GM21390 (cell line): ENCODE measurements at regions not wholly inside any gene's neighbourhood (a gene's known extent, or its start where the extent isn't known, plus 50 kb on each side); places are given as distances from the start of the nearest gene placed in this dataset.

Experiments used
- ATAC-seq: cut with Tn5 transposase; IDR thresholded peaks from one replicate; pipeline ENCODE4 v1.9.1; 2021; ENCODE audit not compliant: unreplicated experiment

DNA sequence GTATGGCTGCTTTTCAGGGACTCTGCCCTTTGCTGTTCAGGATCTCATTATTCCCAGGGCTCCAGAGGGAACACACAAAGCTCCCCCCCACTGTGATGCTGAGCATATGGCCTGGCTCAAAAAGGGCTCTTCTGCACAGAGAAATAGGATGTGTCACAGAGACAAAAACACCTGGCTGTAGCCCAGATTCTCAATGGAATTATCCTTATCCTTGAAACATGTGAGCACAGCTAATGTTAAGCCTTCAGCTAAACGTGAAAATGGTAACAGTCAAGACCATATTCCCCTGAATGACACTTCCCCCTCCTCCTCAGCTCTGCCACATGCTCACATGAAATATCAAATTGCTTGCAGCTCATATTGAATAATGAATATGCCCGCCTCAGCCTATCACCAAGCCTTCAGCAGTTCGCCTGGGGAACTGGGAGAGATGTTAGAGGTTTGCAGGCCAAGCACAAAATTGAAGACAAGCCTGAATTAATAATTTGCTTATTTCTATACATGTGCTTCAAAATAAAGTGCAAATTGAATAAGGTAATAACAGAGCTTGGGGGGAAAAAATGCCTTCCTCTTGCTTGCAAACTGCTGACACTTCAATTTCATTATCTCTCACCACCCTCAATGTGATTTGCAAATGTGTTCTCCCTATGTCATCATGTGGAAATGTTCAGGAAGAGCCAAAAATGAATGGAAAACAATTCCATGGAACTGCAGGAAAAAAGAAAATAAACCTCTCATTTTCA lies 181.0 kb upstream of the HNRNPA3 start:
- no peak for ATAC-seq

- ATAC-seq = no peak
Observed at GRCh38 chr2:177036747-177037146, 175.8 kb upstream of the HNRNPA3 start.

DNA sequence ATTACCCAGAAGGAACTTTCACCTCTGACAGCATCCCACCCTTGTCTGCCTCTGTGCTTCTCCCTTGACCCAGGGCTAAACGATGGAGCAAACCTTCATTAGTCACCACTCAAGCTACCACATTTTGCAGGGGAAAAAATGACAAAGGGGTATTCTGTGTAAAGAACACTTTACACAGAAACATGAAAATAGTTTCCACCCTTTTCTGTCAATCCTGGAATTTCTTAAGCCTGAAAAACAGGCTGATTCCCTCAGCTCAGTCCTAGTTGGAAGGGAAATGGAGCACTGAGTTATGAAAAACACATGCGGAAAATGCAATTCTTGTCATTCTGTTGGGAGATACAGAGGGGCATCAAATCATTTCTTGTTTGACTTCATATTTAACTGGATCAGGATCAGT lies 175.0 kb upstream of the HNRNPA3 start:
- ATAC-seq = no peak

DNA sequence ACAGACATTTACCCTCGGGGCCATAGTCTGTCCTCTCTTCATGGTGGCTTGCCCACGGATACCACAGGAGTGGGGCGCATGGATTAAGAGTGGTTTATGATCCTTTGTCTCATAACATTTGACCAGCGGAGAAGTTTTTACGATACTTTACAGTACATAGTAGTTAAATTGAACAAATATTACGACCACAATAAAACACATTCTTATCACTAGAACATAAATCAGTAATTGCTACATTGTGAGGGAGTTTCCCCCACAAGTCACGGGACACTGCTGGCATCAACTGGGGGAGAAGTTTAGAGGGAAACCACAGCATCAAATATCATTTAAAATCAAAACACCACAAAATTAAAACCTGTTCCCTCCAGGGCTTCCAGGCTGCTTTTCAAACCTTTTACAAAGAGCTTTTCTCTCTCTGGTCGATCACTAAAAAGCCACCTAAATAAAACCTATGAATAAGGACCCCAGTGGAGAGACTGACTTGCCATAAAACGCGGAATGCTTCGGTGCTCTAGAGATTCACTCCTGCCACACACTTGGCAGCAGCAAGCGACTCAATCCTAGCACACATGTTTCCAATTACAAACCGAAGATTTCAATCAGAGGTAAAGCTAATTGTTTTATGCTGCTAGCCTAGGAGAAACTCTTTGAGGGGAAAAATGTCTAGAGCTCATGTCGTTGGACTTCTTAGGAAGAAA lies 173.7 kb upstream of the HNRNPA3 start:
- no peak for ATAC-seq

DNA sequence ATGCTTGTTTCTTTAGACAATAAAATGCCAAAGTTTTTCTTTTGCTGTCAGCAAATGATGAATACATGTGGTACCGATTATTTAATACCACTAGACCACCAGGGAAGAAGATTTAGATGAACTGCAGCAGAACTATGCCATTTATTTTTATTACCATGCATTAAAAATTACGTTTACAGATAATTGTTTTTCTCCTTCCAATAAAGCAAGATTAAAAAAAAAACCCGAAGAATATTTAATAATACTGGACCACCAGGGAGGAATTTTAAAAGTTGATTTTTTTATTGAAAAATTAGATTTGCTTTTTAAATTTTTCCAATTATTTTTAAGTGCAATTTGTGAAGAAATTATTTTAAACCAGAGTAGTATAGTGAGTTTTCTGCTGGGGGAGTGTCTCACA lies 170.3 kb upstream of the HNRNPA3 start:
- no peak for ATAC-seq

DNA sequence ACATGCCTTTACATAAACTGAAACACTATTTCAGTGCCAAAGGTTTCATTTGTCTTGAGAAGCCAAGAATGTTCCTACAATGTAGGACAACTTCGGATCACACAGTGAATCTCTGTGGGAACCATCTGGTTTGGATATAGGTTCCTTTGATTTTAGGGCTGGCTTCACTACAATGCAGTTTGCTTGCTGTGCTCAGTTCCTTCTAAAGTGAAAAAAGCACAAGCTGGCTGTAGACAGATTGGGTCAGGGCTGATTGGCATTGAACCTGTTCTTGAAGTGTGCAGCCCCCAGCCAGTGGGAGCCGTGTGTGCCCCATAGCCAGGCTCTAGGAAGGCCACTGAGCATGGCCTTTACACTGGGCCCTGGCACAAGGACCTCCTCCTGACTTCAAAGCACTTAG lies 167.9 kb upstream of the HNRNPA3 start:
- no peak for ATAC-seq

- no peak for ATAC-seq
Observed at GRCh38 chr2:177048981-177049380, 163.6 kb upstream of the HNRNPA3 start.

DNA sequence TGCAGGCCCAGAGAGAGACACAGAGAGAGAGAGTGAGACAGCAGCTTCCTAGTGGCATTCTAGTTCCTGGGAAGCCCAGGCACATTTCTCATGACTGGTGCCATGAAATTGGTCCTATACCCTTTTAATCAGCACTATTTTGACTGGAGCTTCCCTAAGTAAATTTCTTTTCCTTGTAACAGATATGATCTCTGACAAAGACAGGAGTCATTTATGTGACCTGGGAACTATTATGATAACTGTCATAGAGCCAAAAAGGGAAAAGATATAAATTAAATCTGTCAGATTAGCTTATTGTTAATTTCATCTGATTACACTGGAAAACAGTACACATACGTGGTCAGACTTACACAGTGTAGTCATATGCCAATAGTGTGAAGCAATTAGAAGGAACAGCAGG lies 161.3 kb upstream of the HNRNPA3 start:
- no peak for ATAC-seq

DNA sequence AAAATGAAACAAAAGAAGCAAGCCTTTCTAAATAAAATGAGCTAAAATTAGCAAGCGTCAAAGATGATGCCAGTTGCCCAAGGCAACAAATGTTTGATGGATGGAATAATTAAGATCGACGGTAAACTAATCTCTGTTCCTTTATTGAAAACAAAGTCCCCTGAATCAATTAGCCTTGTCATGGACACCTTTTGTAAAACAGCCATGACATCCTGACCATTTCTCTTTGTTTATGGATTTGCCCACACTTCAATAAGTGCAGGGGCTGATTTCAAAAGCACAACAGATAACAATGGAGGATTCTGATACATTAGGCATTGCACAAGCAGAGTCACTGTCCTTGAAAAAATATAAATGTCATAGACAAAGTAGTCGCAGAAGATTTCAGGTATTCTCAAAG lies 160.1 kb upstream of the HNRNPA3 start:
- no peak for ATAC-seq

- ATAC-seq = no peak
Observed at GRCh38 chr2:177053038-177053437, 159.6 kb upstream of the HNRNPA3 start.

DNA sequence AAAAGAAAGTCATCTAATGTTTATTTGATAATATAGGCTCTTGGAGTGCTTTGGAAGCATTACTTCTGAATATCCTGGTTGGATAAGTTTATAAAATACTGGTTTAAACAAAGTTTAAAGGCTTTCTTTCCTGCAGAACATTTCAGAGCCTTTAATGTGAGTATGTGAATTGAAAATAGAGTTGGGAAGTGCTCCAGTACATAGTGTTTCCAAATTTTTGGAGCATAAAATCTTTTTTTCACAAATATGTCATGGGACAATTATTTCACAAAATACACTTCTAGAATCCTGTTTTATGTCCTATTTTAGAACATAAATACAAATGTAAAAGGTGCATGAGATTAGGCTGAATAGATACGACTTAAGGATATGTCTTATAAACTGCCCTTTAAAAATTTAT lies 158.9 kb upstream of the HNRNPA3 start:
- ATAC-seq = no peak

- ATAC-seq = no peak
Observed at GRCh38 chr2:177056481-177056929, 156.1 kb upstream of the HNRNPA3 start.

GRCh38 chr2:177058747-177059146 lies 153.8 kb upstream of the HNRNPA3 start:
- peak; percentile 78 for ATAC-seq

- no peak for ATAC-seq
Observed at GRCh38 chr2:177059293-177059692, 153.3 kb upstream of the HNRNPA3 start.

GRCh38 chr2:177063331-177063730 lies 149.3 kb upstream of the HNRNPA3 start:
- ATAC-seq = no peak

DNA sequence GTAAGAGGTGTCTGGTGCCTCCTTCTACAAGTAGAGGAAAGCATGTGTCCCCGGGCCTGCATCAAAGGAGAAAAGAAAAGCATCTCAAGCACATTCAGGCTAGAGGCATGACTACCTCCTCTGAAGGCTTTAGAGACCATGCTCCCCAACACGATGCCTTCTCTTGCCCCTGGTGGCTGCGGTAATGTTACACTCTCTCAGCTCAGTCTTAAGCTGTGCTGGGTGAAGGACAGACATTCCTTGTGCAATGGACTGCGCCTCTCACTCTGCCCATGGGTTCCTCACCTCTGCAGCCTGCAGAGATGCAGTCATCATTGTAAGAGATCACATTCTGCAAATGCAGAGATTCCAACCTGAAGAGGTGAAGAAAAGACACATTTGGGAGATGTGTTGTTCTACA lies 148.2 kb upstream of the HNRNPA3 start:
- no peak for ATAC-seq

DNA sequence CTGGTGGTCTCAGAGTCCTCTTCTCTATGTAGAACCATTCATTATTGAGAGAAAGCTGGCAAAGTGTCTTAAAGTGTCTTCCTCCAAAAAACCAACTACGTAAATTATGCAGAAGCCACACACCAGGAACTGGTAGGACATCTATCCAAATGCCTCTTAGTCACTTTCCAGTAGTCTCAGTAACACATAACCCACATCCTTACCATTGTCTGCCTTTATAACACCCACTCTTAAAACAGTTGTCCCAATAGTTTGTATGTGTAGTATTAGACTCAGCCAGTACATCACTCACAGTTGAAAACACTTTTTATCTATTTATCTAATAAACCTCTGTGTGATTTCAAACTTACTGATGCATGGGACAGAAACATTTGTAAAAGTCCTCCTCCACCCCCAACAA lies 143.6 kb upstream of the HNRNPA3 start:
- ATAC-seq = no peak

- ATAC-seq = no peak
Observed at GRCh38 chr2:177072090-177072489, 140.5 kb upstream of the HNRNPA3 start.

GRCh38 chr2:177073611-177074010 lies 139.0 kb upstream of the HNRNPA3 start:
- no peak for ATAC-seq

DNA sequence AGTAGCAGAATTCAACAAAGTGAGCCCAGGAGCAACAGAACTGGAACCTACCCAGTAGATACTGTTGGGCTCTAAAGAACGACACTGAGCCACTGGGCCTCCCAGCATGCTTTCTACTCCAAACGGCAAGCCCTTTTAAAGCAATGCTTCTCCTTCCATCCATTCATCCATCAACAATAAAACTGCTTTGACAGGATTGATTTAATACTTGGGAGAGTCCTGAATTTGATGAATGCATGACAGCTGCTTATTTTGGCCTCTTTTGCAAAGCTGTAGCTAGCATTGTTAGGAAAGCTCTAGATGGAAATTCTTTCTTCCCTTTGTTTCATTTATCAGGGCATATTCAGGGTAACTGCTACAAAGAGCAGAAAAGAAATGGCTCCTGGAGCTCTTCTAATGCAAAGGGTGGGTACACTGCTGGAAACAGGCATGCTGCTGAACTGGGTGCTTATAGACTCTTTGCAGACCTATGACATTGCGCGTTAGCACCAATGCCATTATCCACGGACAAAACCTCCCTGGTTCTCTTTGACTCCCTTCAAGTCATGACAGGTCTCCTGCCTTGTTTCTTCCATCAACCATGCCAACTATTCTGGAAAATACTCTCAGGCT lies 138.4 kb upstream of the HNRNPA3 start:
- ATAC-seq = no peak

DNA sequence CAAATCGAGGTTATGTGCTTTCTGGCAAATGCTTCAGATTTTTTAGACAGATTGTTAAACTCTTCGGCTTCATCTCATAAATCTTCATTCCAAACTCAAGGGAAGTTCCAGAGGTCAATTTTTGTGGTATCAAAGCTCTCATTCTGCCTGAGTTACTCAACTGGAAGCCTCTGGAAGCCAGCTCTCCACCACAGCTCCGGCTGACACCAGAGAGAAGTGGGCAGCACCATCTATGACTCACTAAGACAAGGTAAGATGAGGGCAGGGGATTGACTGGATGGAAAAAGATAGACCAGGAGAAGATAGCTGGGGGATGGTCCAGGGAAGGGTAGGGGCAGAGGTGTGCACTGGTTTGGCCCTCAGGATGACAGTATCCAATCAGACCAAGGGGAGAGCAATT lies 137.3 kb upstream of the HNRNPA3 start:
- ATAC-seq = no peak

DNA sequence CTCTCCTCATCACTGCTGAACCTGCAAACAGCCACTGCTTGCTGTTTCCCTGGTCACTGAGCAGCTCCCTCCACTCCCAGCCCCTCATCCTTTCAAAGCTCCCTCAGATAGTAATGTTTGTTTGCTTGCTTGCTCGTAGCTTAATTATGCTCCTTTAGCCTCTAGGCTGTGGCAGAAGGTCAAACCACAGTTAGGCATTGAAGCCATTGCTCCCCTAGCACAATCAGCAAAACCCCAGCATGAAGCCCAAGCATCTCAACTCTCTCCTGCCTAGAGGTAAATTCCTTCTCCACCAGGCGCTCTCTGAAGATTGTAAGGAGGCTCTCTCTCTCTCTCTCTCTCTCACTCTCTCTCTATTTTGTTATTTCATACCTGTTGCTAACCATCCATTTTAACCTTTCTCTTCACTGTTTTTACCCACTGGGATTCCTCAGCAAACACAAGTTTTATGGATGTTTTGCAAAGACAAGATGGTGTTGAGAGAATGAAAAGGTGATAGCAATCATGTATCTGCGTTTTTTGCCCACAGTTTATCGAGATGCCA lies 135.9 kb upstream of the HNRNPA3 start:
- ATAC-seq = no peak
